ENCODE measurements at regions not wholly inside any gene's neighbourhood (a gene's known extent, or its start where the extent isn't known, plus 50 kb on each side); places are given as distances from the start of the nearest gene placed in this dataset.

- TF ChIP-seq, protein P1, sequence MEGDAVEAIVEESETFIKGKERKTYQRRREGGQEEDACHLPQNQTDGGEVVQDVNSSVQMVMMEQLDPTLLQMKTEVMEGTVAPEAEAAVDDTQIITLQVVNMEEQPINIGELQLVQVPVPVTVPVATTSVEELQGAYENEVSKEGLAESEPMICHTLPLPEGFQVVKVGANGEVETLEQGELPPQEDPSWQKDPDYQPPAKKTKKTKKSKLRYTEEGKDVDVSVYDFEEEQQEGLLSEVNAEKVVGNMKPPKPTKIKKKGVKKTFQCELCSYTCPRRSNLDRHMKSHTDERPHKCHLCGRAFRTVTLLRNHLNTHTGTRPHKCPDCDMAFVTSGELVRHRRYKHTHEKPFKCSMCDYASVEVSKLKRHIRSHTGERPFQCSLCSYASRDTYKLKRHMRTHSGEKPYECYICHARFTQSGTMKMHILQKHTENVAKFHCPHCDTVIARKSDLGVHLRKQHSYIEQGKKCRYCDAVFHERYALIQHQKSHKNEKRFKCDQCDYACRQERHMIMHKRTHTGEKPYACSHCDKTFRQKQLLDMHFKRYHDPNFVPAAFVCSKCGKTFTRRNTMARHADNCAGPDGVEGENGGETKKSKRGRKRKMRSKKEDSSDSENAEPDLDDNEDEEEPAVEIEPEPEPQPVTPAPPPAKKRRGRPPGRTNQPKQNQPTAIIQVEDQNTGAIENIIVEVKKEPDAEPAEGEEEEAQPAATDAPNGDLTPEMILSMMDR (IDR thresholded peaks at IDR 0.05) = no peak
- no peak for TF ChIP-seq POLR2A (IDR thresholded peaks at IDR 0.05)
Observed at GRCh38 chr2:59566739-59567138, 986.7 kb downstream of the BCL11A start.
